K562 (cell line): ENCODE measurements at regions not wholly inside any gene's neighbourhood (a gene's known extent, or its start where the extent isn't known, plus 50 kb on each side); places are given as distances from the start of the nearest gene placed in this dataset.

Experiments used
- ATAC-seq: fragments of 200-7000 bp; cut with Tn5 transposase; 3 replicates; pipeline ENCODE4 v1.9.1; 2020; ENCODE audit warnings: moderate library complexity
- BruUV-seq: library from RNA; stranded (reverse); fragments of 400-500 nt; replicated peaks from 2 replicates; lab custom pipeline; 2021; lab: Mats Ljungman, UMichigan
- CTCF ChIA-PET: fragments of 300-600 bp; formaldehyde crosslinking; extraction: SDS; loops from one replicate; lab custom pipeline; 2021; ENCODE audit warnings: low intra/inter-chr PET ratio; lab: Yijun Ruan, JAX
- POLR2A ChIA-PET: fragments of 300-600, 350-650 bp; sonication (Branson Sonifier 250); formaldehyde crosslinking; extraction: SDS; loops from one replicate; lab custom pipeline; 2021; ENCODE audit warnings: antibody characterized with exemption, inconsistent platforms; lab: Yijun Ruan, JAX
- DNase-seq, 4 experiments: peaks; one replicate each; pipeline versions ENCODE4 v3.0.0 to v3.0.0-alpha.2; 2011 to 2018; ENCODE audit warnings: low spot score in 3 of 4, mixed read lengths in 3 of 4; ENCODE audit errors: extremely low read depth in 1 of 4
- FAIRE-seq: peaks from 2 replicates; lab custom pipeline; 2011; peaks lifted over from hg19 to GRCh38; lab: Jason Lieb, UNC
- H2AFZ ChIP-seq: 2 replicates; pipeline ENCODE4 v1.6.0; 2011; ENCODE audit warnings: low read depth, low read length, control low read depth, inconsistent platforms
- H3K27ac ChIP-seq: fragments of 200-600 bp; 3 replicates; pipeline ENCODE4 v1.8.0; 2011; ENCODE audit warnings: low read depth, mild to moderate bottlenecking, control low read depth, inconsistent platforms, low read length, moderate library complexity, mixed read lengths; ENCODE audit errors: extremely low read depth
- H3K27me3 ChIP-seq, 2 experiments: fragments of 300-600 bp in 1 of 2; 2 replicates in 1 of 2; 3 replicates in 1 of 2; pipeline versions ENCODE4 v1.6.0 to v1.8.0; 2011; ENCODE audit warnings: inconsistent platforms in 2 of 2, low read length in 2 of 2, mild to moderate bottlenecking in 1 of 2, mixed read lengths in 1 of 2, moderate library complexity in 1 of 2; ENCODE audit not compliant: control insufficient read depth in 2 of 2, insufficient read depth in 2 of 2
- H3K36me3 ChIP-seq: fragments of 300-600 bp; 3 replicates; pipeline ENCODE4 v1.8.0; 2011; ENCODE audit warnings: mild to moderate bottlenecking, low read length, inconsistent platforms; ENCODE audit not compliant: control insufficient read depth, insufficient read depth
- H3K4me1 ChIP-seq, 2 experiments: fragments of 200-600 bp in 1 of 2; replicated peaks in 1 of 2; 2 replicates in 1 of 2; 3 replicates in 1 of 2; pipeline versions ENCODE4 v1.5.1 to v1.8.0; 2011; ENCODE audit warnings: inconsistent platforms in 2 of 2, low read length in 2 of 2, mild to moderate bottlenecking in 1 of 2, mixed read lengths in 1 of 2, moderate library complexity in 1 of 2; ENCODE audit not compliant: control insufficient read depth in 2 of 2, insufficient read depth in 2 of 2
- H3K4me2 ChIP-seq: 2 replicates; pipeline ENCODE4 v1.6.1; 2011; ENCODE audit warnings: low read length, control low read depth, inconsistent platforms, mixed read lengths; ENCODE audit not compliant: insufficient read depth
- H3K4me3 ChIP-seq: fragments of 200-600 bp; sonication (generic), shearing (Covaris generic); 2 replicates; pipeline ENCODE4 v1.5.1; 2016; ENCODE audit warnings: control low read depth, inconsistent platforms
- H3K79me2 ChIP-seq: fragments of 200-600 bp; 3 replicates; pipeline ENCODE4 v1.8.0; 2011; ENCODE audit warnings: low read length, inconsistent platforms; ENCODE audit not compliant: control insufficient read depth, insufficient read depth
- H3K9ac ChIP-seq, 2 experiments: 2 replicates each; pipeline versions ENCODE4 v1.6.0 to v1.6.1; 2011; ENCODE audit warnings: low read depth in 2 of 2, low read length in 2 of 2, control low read depth in 1 of 2, inconsistent platforms in 1 of 2, mild to moderate bottlenecking in 1 of 2, mixed read lengths in 1 of 2; ENCODE audit not compliant: insufficient read depth in 1 of 2
- H3K9me1 ChIP-seq: one replicate; pipeline ENCODE4 v1.6.0; 2011; ENCODE audit warnings: inconsistent platforms, mild to moderate bottlenecking, low read length, moderate library complexity; ENCODE audit not compliant: control insufficient read depth, insufficient read depth
- H3K9me3 ChIP-seq: replicated peaks from 2 replicates; pipeline ENCODE4 v1.5.1; 2011; ENCODE audit warnings: low read depth, low read length, inconsistent platforms; ENCODE audit not compliant: control insufficient read depth, insufficient read depth
- H4K20me1 ChIP-seq: replicated peaks from 2 replicates; pipeline ENCODE4 v1.6.1; 2011; ENCODE audit warnings: low read length, inconsistent platforms, mixed read lengths; ENCODE audit not compliant: control insufficient read depth, insufficient read depth
- AFF4 ChIP-seq: sonication (generic); formaldehyde crosslinking; IDR thresholded peaks from 2 replicates; pipeline ENCODE4 v1.8.0; 2023; ENCODE audit warnings: mild to moderate bottlenecking, missing genetic modification reagents
- BRD4 ChIP-seq: fragments of 200-600 bp; sonication (generic); IDR thresholded peaks from 2 replicates; pipeline ENCODE4 v1.6.1; 2017; ENCODE audit warnings: inconsistent platforms
- CREB3 ChIP-seq: fragments of 450-650 bp; conservative IDR thresholded peaks from 2 replicates; pipeline ENCODE4 v1.6.1; 2016; ENCODE audit warnings: missing genetic modification characterization, low read depth, mild to moderate bottlenecking, missing compliant biosample characterization, moderate library complexity
- CTCF ChIP-seq, 3 experiments: IDR thresholded peaks in 2 of 3; conservative IDR thresholded peaks in 1 of 3; 2 replicates each; pipeline ENCODE4 v1.5.1; 2011 to 2012; ENCODE audit warnings: low read length in 3 of 3, mild to moderate bottlenecking in 3 of 3, control low read depth in 2 of 3, improper control_type of control experiment in 1 of 3, inconsistent platforms in 1 of 3, low read depth in 1 of 3, mixed read lengths in 1 of 3, moderate library complexity in 1 of 3; ENCODE audit not compliant: insufficient read depth in 2 of 3
- ELK3 ChIP-seq: fragments of 450-650 bp; formaldehyde crosslinking; IDR thresholded peaks from 2 replicates; pipeline ENCODE4 v1.4.0; 2020; ENCODE audit warnings: mild to moderate bottlenecking
- MTA2 ChIP-seq: fragments of 450-650 bp; IDR thresholded peaks from 2 replicates; pipeline ENCODE4 v1.6.1; 2016; ENCODE audit warnings: low read depth
- PCBP1 ChIP-seq: fragments of 200-400 bp; formaldehyde crosslinking; IDR thresholded peaks from 2 replicates; pipeline ENCODE4 v1.6.1; 2018; ENCODE audit warnings: mild to moderate bottlenecking, low read depth, low read length; ENCODE audit not compliant: poor library complexity, severe bottlenecking
- POLR2H ChIP-seq: IDR thresholded peaks from 2 replicates; pipeline ENCODE4 v1.6.1; 2016; ENCODE audit warnings: missing genetic modification characterization, low read depth, mild to moderate bottlenecking, control low read depth, missing compliant biosample characterization, moderate library complexity
- RAD21 ChIP-seq, 2 experiments: fragments of 250-450 bp in 1 of 2; fragments of 450-650 bp in 1 of 2; sonication (Bioruptor Pico) in 1 of 2; formaldehyde crosslinking in 1 of 2; IDR thresholded peaks in 1 of 2; conservative IDR thresholded peaks in 1 of 2; 2 replicates each; pipeline versions ENCODE4 v1.4.0 to v1.8.0; 2020 to 2022; ENCODE audit warnings: mild to moderate bottlenecking in 2 of 2, moderate library complexity in 1 of 2
- TCF7L2 ChIP-seq: fragments of 150-350 bp; IDR thresholded peaks from 2 replicates; pipeline ENCODE4 v1.6.1; 2016; ENCODE audit warnings: low read depth, mild to moderate bottlenecking, low read length, moderate library complexity
- ZKSCAN1 ChIP-seq: fragments of 150-350 bp; IDR thresholded peaks from 2 replicates; pipeline ENCODE4 v1.6.1; 2016; ENCODE audit warnings: low read depth, low read length
- ZNF124 ChIP-seq: sonication (generic); formaldehyde crosslinking; IDR thresholded peaks from 2 replicates; pipeline ENCODE4 v1.8.1; 2022; ENCODE audit warnings: missing genetic modification reagents
- WGBS: fragments of 100-300 bp; shearing (Covaris generic); methylation state at CpG from one replicate; pipeline ENCODE4 v1.1.6; 2016; ENCODE audit warnings: low coverage, mixed read lengths; ENCODE audit not compliant: insufficient coverage; ENCODE audit errors: missing lambda C conversion rate; 5-methylcytosine and 5-hydroxymethylcytosine counted together
- in situ Hi-C: fragments of 300-500 bp; cut with MboI; formaldehyde crosslinking; loops from 4 replicates; pipeline ENCODE4 v1.15.0; 2018; ENCODE audit warnings: inconsistent platforms, mixed read lengths
- intact Hi-C: fragments of 100-400 bp; cut with micrococcal nuclease; formaldehyde crosslinking; loops from 2 replicates; pipeline ENCODE4 v1.14.2; 2022

GRCh38 chr3:86774082-86774691 is 216.8 kb downstream of the VGLL3 start:
- Histone ChIP-seq H3K79me2 (no peaks in the 10 kb centered on the region), H3K9me3 (no peaks in the 10 kb centered on the region), H3K4me2 (no peak overlapping the region), H4K20me1 (no peaks in the 10 kb centered on the region), H3K36me3 (no peaks in the 10 kb centered on the region), H3K27me3 (no peaks in the 10 kb centered on the region), H3K27ac (no peak overlapping the region), H3K4me1 (no peaks in the 10 kb centered on the region), H3K9ac (no peak overlapping the region), H3K4me3 (no peak overlapping the region), H2AFZ (no peak overlapping the region), H3K9me1 (no peaks in the 10 kb centered on the region)
- in situ Hi-C loops, result no loop called here
- no peak for FAIRE-seq
- 0% methylated on average over 3 of the region's 3 CpGs for WGBS
- DNase-seq, result peak in 2 of 4 experiments; percentile 1 to 11
- intact Hi-C loops, result loop anchor here (1.0 to 10.0 kb wide), 3 partner anchors 308 to 1231 kb away; no protein-coding TSS in a partner anchor
- POLR2A ChIA-PET, result no interaction called here
- BruUV-seq, result no TSS peak
- no peak for ATAC-seq
- CTCF ChIA-PET, result no interaction called here
- TF ChIP-seq ZNF124 (CRISPR knock-in tag) (no peak), AFF4 (CRISPR knock-in tag) (no peak), POLR2H (tag) (no peak), CTCF (IDR thresholded peaks at IDR 0.05 in 2 of 3, conservative IDR thresholded peaks at IDR 0.05 in 1 of 3; ENCODE audit: insufficient read depth in 2 of 3, low read depth in 1 of 3, low read length in 3 of 3) (peak in 1 of 3 experiments; percentile 40; a peak in 2 of 6 replicates), TCF7L2 (no peak), MTA2 (no peak), CREB3 (tag) (no peak), RAD21 (CRISPR knock-in tag; conservative IDR thresholded peaks at IDR 0.05 in 1 of 2, IDR thresholded peaks at IDR 0.05 in 1 of 2) (peak; percentile 34 to 52), ZKSCAN1 (no peak), PCBP1 (no peak), BRD4 (no peak), ELK3 (CRISPR knock-in tag) (no peak)
